GM12873 (cell line): ENCODE measurements at regions not wholly inside any gene's neighbourhood (a gene's known extent, or its start where the extent isn't known, plus 50 kb on each side); places are given as distances from the start of the nearest gene placed in this dataset.

Source experiments
- CTCF ChIP-seq: IDR thresholded peaks from 2 replicates; pipeline ENCODE4 v1.5.1; 2012; ENCODE audit warnings: low read depth, mild to moderate bottlenecking, moderate library complexity, low read length, control low read depth; ENCODE audit not compliant: insufficient read depth; ENCODE audit errors: missing control alignments

- TF ChIP-seq CTCF = no peak
Observed at GRCh38 chr5:30600892-30601291, 592.6 kb upstream of the CDH6 start.

GRCh38 chr5:30596495-30597064, 596.9 kb upstream of the CDH6 start:
- TF ChIP-seq CTCF = no peak

- TF ChIP-seq CTCF = no peak
Observed at GRCh38 chr5:30594331-30594730, 599.2 kb upstream of the CDH6 start.

GRCh38 chr5:30592833-30593232, 600.7 kb upstream of the CDH6 start:
- no peak for TF ChIP-seq CTCF

GRCh38 chr5:30581198-30581935, 612.1 kb upstream of the CDH6 start:
- no peak for TF ChIP-seq CTCF

- no peak for TF ChIP-seq CTCF
Observed at GRCh38 chr5:30574761-30575160, 618.7 kb upstream of the CDH6 start.

GRCh38 chr5:30572279-30572678, 621.2 kb upstream of the CDH6 start:
- TF ChIP-seq CTCF = no peak
